ENCODE measurements at regions not wholly inside any gene's neighbourhood (a gene's known extent, or its start where the extent isn't known, plus 50 kb on each side); places are given as distances from the start of the nearest gene placed in this dataset.

DNA sequence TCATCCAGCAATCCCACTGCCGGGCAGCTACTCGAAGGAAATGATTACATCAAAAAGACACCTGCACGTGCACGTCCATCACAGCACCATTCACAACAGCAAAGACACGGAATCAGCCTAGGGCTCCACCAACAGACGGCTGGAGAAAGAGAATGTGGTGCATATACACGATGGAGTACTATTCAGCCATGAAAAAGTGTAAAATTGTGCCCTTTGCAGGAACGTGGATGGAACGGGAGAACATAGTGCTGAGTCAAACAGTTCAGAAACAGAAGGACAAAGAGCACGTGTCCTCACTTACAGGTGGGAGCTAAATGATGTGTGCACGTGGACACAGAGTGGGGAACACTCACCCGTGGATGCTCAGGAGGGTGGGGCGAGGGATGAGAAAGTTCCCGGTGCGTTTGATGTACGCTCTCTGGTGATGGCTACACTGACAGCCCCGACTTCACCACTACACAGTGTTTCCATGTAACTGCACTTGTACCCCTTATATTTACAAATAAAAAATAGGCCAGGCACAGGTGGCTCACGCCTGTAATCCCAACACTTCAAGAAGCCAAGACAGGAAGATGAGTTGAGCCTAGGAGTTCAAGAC lies 92.0 kb downstream of the PDGFA start:
- no peak for FAIRE-seq
- Histone ChIP-seq H2AFZ (ENCODE audit: control insufficient read depth, low read length) (no peak overlapping the region), H3K36me3 (ENCODE audit: control insufficient read depth in 2 of 2, extremely low read depth in 1 of 2, insufficient read depth in 2 of 2, low read length in 2 of 2) (no peaks in the 10 kb centered on the region), H3K27me3 (ENCODE audit: control insufficient read depth, extremely low read depth, insufficient read depth, low read length) (peaks cover 23% of the 10 kb centered on the region), H3K27ac (ENCODE audit: control insufficient read depth, insufficient read depth, low read length) (no peak overlapping the region), H3K9ac (ENCODE audit: control insufficient read depth, extremely low read depth, insufficient read depth, low read length) (no peak overlapping the region), H3K4me2 (ENCODE audit: control insufficient read depth, extremely low read depth, insufficient read depth, low read depth, low read length) (no peak overlapping the region), H3K79me2 (ENCODE audit: control insufficient read depth, insufficient read depth, low read length) (no peaks in the 10 kb centered on the region), H3K9me3 (ENCODE audit: control insufficient read depth, low read depth, low read length) (no peaks in the 10 kb centered on the region), H4K20me1 (ENCODE audit: control insufficient read depth, extremely low read depth, insufficient read depth, low read length) (no peaks in the 10 kb centered on the region), H3K9me1 (ENCODE audit: control insufficient read depth, extremely low read depth, insufficient read depth, low read length) (no peaks in the 10 kb centered on the region), H3K4me1 (ENCODE audit: control insufficient read depth, extremely low read depth, insufficient read depth, low read length) (no peaks in the 10 kb centered on the region), H3K4me3 (ENCODE audit: control insufficient read depth in 2 of 3, extremely low read depth in 1 of 3, insufficient read depth in 2 of 3, low read depth in 1 of 3, low read length in 3 of 3) (no peak overlapping the region)
- TF ChIP-seq EZH2 (IDR thresholded peaks at IDR 0.05; ENCODE audit: low read length): no peak
- TF ChIP-seq, protein P1, sequence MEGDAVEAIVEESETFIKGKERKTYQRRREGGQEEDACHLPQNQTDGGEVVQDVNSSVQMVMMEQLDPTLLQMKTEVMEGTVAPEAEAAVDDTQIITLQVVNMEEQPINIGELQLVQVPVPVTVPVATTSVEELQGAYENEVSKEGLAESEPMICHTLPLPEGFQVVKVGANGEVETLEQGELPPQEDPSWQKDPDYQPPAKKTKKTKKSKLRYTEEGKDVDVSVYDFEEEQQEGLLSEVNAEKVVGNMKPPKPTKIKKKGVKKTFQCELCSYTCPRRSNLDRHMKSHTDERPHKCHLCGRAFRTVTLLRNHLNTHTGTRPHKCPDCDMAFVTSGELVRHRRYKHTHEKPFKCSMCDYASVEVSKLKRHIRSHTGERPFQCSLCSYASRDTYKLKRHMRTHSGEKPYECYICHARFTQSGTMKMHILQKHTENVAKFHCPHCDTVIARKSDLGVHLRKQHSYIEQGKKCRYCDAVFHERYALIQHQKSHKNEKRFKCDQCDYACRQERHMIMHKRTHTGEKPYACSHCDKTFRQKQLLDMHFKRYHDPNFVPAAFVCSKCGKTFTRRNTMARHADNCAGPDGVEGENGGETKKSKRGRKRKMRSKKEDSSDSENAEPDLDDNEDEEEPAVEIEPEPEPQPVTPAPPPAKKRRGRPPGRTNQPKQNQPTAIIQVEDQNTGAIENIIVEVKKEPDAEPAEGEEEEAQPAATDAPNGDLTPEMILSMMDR (optimal IDR thresholded peaks at IDR 0.05 in 1 of 3, IDR thresholded peaks at IDR 0.05 in 1 of 3, conservative IDR thresholded peaks at IDR 0.05 in 1 of 3; ENCODE audit: extremely low read depth in 1 of 3, insufficient read depth in 2 of 3, low read length in 3 of 3): no peak
- dilution Hi-C loops (cut with MboI; ENCODE audit: extremely low pct_ligation_motif_present, low sequenced_read_pairs): no loop called here
- no peak for DNase-seq (ENCODE audit: low read depth, low spot score)

DNA sequence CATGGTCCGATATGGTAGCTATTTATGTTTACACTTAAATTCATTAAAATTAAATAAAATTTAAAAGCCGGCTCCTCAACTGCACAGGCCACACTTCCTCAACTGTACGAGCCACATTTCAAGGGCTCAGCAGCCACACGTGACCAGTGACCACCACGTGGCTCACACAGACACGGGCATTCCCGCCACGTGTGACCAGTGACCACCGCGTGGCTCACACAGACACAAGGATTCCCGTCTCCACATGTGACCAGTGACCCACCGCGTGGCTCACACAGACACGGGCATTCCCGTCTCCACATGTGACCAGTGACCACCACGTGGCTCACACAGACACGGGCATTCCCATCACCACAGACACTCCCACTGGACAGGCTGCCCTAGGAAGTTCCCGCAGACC lies 91.3 kb downstream of the PDGFA start:
- FAIRE-seq (no peak), DNase-seq (ENCODE audit: low read depth, low spot score) (no peak)
- no peak for TF ChIP-seq EZH2 (IDR thresholded peaks at IDR 0.05; ENCODE audit: low read length)
- TF ChIP-seq, protein P1 (optimal IDR thresholded peaks at IDR 0.05 in 1 of 3, IDR thresholded peaks at IDR 0.05 in 1 of 3, conservative IDR thresholded peaks at IDR 0.05 in 1 of 3; ENCODE audit: extremely low read depth in 1 of 3, insufficient read depth in 2 of 3, low read length in 3 of 3): no peak
- H3K4me3 ChIP-seq (ENCODE audit: control insufficient read depth in 2 of 3, extremely low read depth in 1 of 3, insufficient read depth in 2 of 3, low read depth in 1 of 3, low read length in 3 of 3): no peak overlapping the region
- peaks cover 23% of the 10 kb centered on the region for H3K27me3 ChIP-seq (ENCODE audit: control insufficient read depth, extremely low read depth, insufficient read depth, low read length)
- H3K4me1 ChIP-seq (ENCODE audit: control insufficient read depth, extremely low read depth, insufficient read depth, low read length): no peaks in the 10 kb centered on the region
- no peak overlapping the region for H3K27ac ChIP-seq (ENCODE audit: control insufficient read depth, insufficient read depth, low read length)
- H3K9ac ChIP-seq (ENCODE audit: control insufficient read depth, extremely low read depth, insufficient read depth, low read length): no peak overlapping the region
- dilution Hi-C loops (cut with MboI; ENCODE audit: extremely low pct_ligation_motif_present, low sequenced_read_pairs): no loop called here
- H3K36me3 ChIP-seq (ENCODE audit: control insufficient read depth in 2 of 2, extremely low read depth in 1 of 2, insufficient read depth in 2 of 2, low read length in 2 of 2): no peaks in the 10 kb centered on the region
- no peak overlapping the region for H2AFZ ChIP-seq (ENCODE audit: control insufficient read depth, low read length)
- H3K9me3 ChIP-seq (ENCODE audit: control insufficient read depth, low read depth, low read length): no peaks in the 10 kb centered on the region
- no peak overlapping the region for H3K4me2 ChIP-seq (ENCODE audit: control insufficient read depth, extremely low read depth, insufficient read depth, low read depth, low read length)
- H4K20me1 ChIP-seq (ENCODE audit: control insufficient read depth, extremely low read depth, insufficient read depth, low read length): no peaks in the 10 kb centered on the region
- H3K9me1 ChIP-seq (ENCODE audit: control insufficient read depth, extremely low read depth, insufficient read depth, low read length): no peaks in the 10 kb centered on the region
- H3K79me2 ChIP-seq (ENCODE audit: control insufficient read depth, insufficient read depth, low read length): no peaks in the 10 kb centered on the region

All from keratinocyte (primary cell).